ENCODE measurements at regions not wholly inside any gene's neighbourhood (a gene's known extent, or its start where the extent isn't known, plus 50 kb on each side); places are given as distances from the start of the nearest gene placed in this dataset.
A peak's percentile ranks its signal among the peaks of the same experiment; 100 is the strongest.
"Not testable (repeated sequence)": the region's sequence is repeated elsewhere in the genome, so short reads cannot be mapped to it uniquely, and the experiment has no call there.

DNA sequence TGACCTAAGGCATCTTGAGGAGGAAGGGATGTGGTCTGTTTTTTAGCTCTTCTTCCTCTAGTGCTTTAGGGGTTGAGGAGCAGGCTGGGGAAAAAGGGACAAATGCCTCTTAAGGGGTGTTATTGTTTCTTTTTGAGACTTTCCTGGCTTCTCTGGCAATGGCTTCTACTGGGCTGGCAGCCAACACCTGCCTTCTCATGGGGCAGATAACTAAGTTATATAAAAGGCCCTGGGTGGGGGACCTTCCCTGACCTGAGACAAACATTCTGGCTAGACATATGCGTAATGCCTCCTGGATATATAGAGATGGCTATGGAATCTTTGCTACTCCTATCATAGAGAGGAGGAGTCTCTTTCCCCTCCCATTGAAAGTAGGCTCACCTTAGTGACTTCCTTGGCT is 179.2 kb upstream of the PROK2 start:
- no peak for DNase-seq

DNA sequence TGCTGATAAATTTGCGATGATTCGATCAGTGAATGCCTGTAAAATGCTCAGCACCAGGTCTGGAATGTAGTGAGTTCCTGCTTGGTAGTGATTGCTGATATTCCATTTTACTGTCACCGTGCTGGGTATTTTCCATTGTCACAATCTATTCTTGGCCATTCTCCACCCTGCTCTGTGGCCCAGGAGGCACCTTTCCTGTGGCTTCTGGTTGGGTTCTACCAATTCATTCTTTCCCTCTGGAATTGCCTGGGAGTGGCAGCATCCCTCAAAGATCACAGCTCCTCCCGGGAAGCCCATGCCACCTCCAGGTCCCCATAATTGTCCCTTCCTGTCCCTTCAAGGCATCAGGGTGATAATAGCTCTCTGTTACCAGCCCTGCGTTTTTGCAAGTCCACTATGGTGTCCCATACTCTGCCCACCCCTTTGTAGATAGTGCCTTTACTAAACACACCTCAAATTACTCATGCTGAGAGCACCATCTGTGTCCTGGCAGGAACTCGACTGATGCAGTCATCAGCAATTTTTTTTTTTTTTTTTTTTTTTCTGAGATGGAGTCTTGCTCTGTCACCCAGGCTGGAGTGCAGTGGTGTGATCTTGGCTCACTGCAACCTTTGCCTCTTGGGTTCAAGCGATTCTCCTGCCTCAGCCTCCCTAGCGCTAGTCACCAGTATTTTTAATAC is 177.8 kb upstream of the PROK2 start:
- no peak for DNase-seq

DNA sequence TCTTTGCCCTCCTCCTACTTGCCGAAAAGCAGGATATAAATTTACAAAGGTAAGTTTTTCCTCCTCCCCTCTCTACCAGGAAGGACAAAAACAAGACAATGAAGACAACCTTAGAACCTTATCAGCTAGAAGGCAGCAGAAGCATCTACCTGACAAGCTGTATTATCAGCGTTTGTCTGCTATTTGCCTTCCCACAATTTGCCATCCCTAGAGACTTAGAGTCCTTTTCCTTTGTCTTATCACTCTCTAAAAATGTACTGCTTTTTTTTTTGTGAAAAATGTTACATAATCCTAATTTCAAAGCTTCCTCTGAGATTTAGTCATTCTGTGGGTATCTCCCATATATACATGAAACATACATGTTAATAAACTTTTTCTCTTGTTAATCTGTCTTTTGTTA is 176.9 kb upstream of the PROK2 start:
- no peak for DNase-seq

- no peak for DNase-seq
These were observed 176.4 kb upstream of the PROK2 start for GRCh38 chr3:71961378-71961777.

GRCh38 chr3:71958533-71958932 is 173.6 kb upstream of the PROK2 start:
- DNase-seq = peak in 1 of 2 experiments; percentile 26

- no peak for DNase-seq
These were observed 171.8 kb upstream of the PROK2 start for GRCh38 chr3:71956716-71957115.

DNA sequence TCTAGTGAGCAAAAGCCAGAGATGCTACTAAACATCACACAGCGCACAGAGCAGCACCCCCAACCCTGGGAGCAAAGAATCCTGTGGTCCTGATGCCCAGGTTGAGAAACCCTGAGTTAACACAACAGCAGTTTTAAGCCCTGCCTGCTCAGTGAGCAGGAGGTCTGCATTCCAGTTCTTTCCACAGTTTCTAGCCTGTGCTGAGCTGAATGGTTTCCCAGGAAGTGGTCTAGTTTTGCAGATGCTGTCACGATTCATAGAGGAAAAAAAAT is 171.1 kb upstream of the PROK2 start:
- DNase-seq = no peak

GRCh38 chr3:71955240-71956068 is 170.5 kb upstream of the PROK2 start:
- peak; percentile 55 to 62 for DNase-seq

GRCh38 chr3:71951842-71952241 is 166.9 kb upstream of the PROK2 start:
- no peak for DNase-seq

DNA sequence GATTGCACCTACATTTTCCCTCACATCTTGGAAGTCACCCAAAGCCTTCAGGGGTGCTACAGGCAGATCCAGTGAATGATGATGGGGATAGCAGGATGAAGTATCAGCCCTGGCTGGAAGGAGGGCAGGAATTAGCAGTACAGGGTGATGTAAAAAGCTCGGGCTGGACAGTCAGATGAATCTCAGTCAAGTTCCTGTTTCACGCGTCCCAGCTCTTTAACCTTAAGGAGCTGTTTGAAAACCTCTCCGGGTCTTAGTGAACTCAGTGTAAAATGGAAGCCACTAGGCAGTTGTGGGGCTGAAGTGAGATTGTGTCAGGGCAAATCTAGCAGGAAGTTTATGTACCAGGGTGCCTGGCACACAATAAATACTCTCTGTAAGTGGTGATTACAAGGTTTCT is 166.4 kb upstream of the PROK2 start:
- no peak for DNase-seq

DNA sequence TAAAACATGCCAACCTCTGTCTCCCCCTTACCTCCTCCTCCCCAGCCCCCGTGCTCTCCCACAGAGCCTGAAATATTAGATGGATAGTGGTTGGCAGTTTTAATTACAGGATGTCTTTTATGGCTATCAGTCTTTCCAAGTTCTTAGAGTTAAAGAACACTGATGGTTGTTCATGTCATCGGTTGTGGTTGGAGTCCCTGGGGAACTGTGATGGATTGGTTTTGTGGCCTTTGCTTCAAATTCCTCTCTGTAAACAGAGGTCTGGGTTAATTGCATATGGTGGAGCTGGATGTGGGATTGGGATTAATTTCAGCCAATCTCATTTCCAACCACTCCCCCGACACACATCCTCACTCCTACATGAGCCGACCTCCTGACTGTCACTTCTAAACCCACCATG is 164.5 kb upstream of the PROK2 start:
- no peak for DNase-seq

GRCh38 chr3:71944482-71945065 is 159.6 kb upstream of the PROK2 start:
- no peak for DNase-seq

- DNase-seq = no peak
These were observed 157.7 kb upstream of the PROK2 start for GRCh38 chr3:71942432-71943187.

DNA sequence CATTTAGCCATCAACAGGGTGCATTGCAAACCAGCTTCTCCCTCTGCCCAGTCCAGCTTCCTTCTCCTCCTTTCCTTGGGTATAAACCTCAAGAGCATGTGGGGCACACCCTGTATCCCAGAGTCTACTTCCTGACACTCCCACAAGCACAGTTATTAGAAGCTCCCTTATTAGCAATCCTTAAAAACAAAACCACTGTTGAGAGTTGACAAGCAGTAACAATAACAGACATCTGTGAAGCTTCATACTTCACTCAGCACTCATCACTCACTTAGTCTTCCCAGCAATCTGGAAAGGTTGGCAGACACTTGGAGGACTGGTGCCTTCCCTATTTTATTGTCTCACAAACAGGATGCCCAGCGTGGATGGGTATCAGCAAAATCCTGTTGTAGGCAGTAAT is 155.5 kb upstream of the PROK2 start:
- no peak for DNase-seq

DNA sequence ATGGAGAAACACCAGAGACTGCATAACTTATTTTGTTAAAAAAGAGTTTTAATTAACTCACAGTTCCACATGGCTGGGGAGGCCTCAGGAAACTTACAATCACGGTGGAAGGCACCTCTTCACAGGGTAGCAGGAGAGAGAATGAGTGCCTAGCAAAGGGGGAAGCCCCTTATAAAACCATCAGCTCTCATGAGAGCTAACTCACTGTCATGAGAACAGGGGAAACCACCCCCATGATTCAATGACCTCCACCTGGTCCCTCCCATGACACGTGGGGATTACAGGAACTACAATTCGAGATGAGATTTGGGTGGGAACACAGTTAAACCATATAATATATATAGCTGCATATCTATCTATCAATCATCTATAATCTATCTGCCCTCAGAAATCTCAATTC is 153.1 kb upstream of the PROK2 start:
- DNase-seq = not testable (repeated sequence)

DNA sequence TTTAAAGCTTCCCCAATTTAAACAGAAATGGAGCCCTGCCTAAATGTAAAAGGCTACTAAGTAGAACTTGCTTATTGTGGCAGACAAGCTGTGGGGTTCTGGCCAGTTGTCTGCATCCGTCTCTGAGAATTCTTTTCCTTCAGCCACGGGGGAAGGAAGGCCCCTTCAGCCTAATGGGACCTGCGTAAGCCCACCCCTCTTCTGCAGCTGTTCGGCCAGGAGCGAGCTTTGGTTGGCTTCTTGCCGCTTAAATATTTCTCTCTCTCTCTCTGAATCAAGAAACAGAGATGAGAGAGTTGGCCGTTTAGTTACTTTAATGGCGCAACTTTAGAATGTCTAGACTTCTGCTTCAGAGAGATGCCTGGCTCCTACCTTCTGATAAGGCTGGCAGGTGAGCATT is 151.7 kb upstream of the PROK2 start:
- DNase-seq = no peak

GRCh38 chr3:71934520-71935270 is 149.7 kb upstream of the PROK2 start:
- no peak for DNase-seq

GRCh38 chr3:71931922-71932321 is 147.0 kb upstream of the PROK2 start:
- DNase-seq = no peak

DNA sequence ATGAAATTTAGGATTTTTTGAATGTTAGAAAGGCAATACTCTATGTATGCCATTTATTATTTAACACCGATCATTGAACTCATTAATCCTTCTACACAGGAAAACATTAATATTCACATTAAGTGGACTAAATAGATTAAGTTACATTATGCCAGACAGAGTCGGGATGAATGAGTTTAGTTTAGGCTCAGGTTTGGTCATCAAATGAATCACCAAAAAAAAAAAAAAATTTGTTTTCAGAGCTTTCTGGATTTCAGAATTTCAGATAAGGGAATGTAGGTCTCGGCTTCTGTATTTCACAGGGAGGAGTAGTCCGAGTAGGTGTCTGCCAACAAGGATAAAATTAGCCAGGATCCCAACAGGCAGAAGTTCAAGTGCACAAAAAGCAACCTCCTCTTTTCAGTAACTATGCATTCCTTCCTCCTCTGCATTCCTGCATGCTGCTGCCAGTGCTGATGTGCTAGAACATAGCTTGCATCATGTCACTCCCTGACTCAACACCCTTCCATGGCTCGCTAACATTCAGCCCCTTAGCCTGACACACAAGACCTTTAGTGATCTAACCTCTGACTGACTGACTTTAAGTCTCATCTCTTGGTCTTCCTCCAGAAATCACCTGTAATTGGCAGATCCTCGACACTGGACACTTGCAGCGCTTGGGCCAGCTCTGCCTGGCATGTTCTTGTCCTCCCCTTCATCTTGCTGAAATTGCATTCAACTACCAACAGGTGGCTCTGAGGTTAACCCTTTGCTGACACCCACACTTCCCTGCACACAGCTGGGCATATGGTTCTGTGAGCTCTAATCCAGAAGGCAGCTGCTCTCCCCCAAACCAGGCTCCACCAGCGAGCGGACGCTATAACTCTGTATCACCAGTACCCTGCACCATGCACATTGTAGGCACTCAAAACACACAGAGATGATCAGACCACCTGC is 145.4 kb upstream of the PROK2 start:
- peak; percentile 41 to 44 for DNase-seq

GRCh38 chr3:71928212-71928611 is 143.3 kb upstream of the PROK2 start:
- DNase-seq = no peak

DNA sequence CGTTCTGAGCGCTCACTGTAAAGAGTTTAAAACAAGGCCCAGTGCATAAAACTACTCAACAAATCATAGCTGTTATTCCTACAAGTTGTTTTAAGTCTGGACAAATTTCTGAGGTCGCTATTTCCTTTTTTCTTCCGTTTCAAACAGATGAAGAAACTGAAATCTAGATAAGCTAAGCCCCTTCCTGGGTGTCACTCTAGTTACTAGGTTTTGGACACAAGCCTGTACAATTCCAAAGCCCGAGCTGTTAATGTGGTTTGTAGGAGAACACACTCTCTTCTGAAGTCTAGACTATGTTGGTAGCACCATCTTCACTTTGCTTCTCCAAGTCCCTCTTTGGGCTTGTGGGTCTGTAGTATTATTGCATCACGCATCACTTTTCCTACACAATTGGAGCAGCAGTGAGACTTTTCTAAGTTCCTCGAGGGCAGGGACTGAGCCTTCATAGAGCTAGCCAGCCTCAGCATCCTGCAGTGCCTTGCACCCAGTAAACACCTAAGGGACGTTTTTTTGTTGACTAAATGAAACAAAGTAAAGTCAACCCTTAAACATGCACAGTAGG is 142.6 kb upstream of the PROK2 start:
- DNase-seq = no peak

Data from activated T-cell treated with anti-CD3 and anti-CD28 coated beads, Interleukin-2, amount 50 U/mL, for 48 hours (primary cell).